HG02610 (cell line): ENCODE measurements at regions not wholly inside any gene's neighbourhood (a gene's known extent, or its start where the extent isn't known, plus 50 kb on each side); places are given as distances from the start of the nearest gene placed in this dataset.

Source experiments
- ATAC-seq: cut with Tn5 transposase; IDR thresholded peaks from one replicate; pipeline ENCODE4 v1.9.1; 2021; ENCODE audit warnings: mild to moderate bottlenecking, moderate library complexity; ENCODE audit not compliant: unreplicated experiment

- ATAC-seq = no peak
Observed at GRCh38 chr1:244106837-244107493, 55.9 kb downstream of the ZBTB18 start.

DNA sequence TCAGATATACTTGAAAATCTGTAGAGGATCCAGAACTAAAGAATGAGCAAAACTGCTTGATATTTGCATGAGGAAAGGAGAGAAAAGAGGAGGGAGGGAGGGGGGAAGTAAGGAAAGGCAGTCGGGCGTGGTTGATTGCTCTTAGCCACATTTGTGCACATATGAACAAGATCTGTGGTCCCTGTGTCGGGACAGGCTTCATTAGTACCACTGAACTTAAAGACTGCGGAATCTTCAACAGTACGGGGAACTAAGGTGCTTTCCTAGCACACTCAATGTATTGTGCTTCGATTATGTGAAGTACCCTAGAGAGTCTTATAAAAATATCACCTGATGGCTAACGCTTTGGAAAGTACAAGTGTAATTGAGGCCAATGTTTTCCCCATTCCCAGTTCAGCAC, 59.9 kb downstream of the ZBTB18 start:
- ATAC-seq = no peak

DNA sequence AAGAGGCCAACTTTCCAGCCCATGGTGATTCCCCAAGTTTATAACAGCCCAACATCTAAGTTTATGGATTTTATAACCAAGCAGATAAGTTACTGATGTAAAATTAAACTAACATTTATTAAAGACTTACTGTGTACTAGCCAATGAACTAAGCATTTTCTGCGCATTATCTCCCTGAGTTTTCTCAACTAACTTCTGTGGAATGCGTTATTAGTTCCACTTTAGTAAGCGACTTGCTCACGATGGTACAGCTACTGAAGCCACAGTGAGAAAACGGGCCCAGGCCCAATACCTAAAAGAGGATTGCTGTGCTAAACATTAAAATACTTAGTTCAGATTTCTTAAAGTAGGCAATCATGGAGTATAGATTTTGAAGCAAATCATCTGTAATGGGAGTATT, 61.0 kb downstream of the ZBTB18 start:
- ATAC-seq = no peak

DNA sequence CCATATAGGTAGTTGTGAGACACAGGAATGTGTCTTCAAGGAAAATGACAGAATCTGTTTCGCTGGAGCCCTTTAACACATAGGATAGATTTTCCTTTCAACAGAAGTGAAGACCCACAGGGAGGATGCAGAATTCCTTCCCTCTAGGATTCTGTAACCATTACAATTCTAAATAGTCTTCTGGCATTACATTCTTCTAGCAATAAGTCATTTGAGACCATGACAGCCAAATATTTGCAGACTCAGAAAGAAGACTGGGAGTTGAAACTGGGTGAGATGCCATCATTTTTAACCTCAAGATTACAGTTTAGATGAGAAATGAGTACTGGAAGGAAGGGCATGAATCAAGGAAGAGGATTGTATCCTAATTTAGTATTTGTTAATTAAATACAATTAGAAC, 61.6 kb downstream of the ZBTB18 start:
- no peak for ATAC-seq

DNA sequence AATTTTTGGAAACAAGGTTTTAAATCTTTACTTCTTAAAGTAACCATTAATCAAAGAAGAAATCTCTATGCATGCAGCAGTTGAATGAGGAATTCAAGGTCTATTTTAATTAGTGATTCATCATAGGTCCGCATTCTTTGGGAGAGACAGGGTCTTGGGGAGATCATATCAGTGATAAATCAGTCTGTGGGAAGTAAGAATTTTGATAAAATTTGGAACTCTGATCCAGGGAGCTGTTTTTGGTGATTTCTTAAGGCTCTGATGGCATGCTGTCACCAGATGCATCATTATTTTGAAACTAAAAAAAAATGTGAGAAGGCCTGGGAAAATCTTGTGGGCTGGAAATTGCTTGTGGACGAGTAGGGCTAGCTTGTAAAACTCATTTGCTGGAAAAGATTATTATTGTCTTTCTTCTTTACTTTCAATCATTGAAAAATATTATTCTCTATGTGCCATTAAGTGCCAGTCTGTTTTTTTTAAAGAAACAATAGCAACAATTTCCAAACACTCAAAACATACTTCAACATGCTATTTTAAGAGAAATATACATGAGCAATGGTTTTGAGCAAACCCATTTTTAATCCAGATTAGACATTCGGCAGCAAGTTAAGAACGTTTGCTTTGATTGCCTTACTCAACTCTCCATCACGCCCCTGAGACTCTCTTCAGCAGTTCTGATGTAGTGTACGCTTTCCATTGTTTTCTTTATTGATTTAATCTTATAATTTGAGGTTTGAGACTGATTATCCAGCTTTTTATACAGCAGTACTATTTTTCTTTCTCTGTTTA, 62.6 kb downstream of the ZBTB18 start:
- no peak for ATAC-seq

DNA sequence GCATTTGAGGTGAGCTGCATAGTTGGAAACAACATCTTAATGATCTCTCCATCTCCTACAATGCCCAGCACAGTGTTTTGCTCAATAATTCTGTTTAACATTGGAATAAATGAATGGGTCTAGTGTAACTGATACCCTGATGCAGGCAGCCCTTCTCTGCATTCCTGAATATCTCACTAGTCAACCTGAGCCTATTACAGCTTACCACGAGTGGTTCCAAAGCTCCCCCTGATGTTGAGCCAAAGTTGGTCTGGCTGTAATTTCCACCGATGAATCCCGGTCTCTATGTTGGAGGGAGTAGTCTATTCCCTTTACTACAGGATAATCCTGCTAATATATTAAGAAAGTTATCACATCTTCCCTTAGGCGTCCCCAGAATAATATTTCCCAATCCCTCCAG, 63.8 kb downstream of the ZBTB18 start:
- no peak for ATAC-seq

GRCh38 chr1:244116946-244117345, 65.9 kb downstream of the ZBTB18 start:
- ATAC-seq = no peak

- no peak for ATAC-seq
Observed at GRCh38 chr1:244118109-244118761, 67.2 kb downstream of the ZBTB18 start.

GRCh38 chr1:244128591-244129383, 77.7 kb downstream of the ZBTB18 start:
- ATAC-seq = no peak

- ATAC-seq = no peak
Observed at GRCh38 chr1:244137276-244137675, 86.2 kb downstream of the ZBTB18 start.

GRCh38 chr1:244137725-244138124, 86.6 kb downstream of the ZBTB18 start:
- no peak for ATAC-seq

- ATAC-seq = no peak
Observed at GRCh38 chr1:244138399-244138798, 87.3 kb downstream of the ZBTB18 start.

DNA sequence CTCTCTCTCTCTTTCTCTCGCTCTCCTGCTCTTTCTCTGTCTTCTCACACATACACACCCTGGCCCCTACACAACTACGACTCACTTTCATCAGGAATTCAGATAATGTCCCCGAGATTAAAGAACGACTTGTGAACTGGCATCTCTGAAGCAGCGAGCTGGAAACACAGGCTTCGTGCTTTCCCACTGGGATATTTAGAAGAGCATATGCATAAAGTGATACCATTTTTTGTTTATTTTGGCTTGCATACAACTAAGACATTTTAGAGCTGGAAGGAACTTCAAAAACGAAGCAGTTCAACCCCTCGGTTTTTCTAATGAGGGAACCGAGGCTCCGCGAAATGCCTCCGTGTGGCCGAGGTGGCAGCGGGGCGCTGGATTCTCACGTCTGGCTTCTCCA, 88.6 kb downstream of the ZBTB18 start:
- ATAC-seq = no peak

GRCh38 chr1:244140420-244140819, 89.3 kb downstream of the ZBTB18 start:
- ATAC-seq = no peak

DNA sequence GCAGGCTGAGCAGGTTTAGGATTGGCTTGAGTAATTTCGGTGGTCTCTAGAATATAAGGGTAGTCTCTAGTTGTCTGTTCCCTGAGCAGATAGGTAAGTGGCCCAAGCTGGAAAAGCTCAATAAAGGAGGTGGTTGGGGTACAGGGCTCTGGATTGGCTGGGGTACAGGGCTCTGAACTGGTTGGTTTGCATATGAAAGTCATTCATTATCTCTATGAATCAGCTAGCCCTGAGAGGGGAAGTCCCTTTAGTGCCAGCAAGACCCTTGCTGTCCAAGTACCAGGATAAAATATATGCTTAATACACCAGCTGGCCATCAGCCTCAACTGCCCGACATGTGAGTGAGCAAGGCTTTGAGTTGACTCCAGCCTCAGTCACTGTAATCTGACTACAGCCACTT, 93.0 kb downstream of the ZBTB18 start:
- no peak for ATAC-seq

GRCh38 chr1:244150071-244150470, 99.0 kb downstream of the ZBTB18 start:
- ATAC-seq = no peak

DNA sequence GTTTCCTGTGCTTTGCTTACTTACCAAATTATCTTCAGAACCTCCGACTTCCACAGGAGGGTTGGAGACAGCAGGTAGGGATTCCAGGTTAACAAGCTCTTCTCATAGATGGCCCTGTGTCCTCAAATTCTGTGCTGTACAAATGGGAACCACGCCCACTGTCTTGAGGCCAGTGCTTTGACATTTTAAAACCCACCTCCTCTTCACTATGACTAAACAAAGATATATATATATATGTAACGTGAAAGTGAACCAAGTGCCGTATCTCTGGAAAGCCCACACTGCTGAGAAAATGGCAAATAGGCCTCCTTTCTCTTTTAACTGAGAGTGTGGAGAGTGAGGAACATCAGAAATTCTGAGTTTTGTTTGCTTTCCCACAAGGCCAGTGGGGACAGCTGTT, 99.6 kb downstream of the ZBTB18 start:
- ATAC-seq = peak; percentile 87

DNA sequence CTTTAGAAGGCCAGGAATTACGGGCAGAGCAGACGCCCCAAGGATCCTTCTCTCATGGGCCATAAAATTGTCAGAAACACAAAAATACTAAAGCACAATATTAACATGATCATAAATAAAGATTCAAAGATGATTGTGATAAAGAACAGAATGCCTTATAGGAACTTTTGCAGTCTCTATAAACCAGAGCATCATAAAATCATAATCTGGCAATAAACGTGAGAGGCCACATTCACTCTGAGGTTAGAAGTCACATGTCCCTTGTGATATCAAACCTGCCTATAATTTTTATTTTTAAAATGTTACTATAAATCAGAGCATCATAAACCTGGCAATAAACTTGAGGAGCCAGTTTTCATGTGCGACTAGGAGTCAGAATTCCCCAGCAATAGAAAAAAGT, 100.5 kb downstream of the ZBTB18 start:
- ATAC-seq = no peak

GRCh38 chr1:244154508-244154871, 103.4 kb downstream of the ZBTB18 start:
- no peak for ATAC-seq

DNA sequence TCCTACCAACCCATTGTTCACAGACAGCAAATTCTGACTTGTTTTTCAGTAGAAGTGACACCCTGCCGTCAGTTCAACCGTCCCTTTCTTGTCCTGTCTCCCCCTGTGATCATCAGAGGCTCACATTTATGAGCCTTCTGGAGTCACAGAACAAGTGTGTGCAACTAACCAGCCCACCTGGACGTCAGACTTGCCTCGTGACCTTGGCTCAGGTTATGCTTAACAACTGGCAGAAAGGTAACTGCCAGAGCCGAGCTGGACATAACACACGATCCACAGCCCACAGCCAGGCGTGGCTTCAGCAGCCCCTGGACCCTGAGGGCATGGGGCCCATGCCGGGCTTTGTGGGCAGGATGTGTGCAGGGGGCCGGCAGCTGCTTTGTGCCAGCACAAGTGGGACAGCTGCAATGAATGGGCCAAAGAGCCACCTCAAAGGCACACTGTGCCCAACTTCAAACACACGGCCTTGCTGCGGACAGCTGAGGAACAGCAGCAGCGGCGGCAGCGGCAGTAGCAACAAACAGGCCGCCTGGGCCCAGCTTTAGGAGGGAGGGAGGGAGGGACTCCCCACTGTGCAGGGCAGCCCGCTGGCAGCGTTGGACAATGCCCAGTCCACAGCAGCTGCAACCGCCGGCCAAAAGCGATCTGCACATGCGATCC, 103.9 kb downstream of the ZBTB18 start:
- no peak for ATAC-seq

DNA sequence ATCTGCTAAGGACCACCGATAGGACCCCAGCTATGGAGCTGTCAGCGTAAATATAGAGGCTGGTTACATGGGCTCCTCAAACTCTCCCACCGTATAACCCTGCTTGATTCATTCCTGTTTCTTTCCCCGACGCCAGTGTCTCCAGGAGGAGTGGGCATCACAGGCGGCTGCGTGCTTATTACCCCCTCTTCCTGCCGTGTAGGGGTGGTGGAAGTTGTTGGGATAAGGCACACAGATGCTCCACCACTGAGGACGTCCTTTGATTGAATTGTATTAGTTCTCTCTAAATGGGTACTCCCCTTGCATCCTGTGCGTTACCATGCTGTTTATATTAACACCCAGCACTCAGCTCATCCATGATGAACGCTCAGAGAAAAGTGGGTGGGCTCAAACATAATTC, 104.6 kb downstream of the ZBTB18 start:
- no peak for ATAC-seq
